CD1c-positive myeloid dendritic cell (primary cell): ENCODE measurements at regions not wholly inside any gene's neighbourhood (a gene's known extent, or its start where the extent isn't known, plus 50 kb on each side); places are given as distances from the start of the nearest gene placed in this dataset.
"Not testable (repeated sequence)": the region's sequence is repeated elsewhere in the genome, so short reads cannot be mapped to it uniquely, and the experiment has no call there.

ENCODE experiments used
- DNase-seq: peaks from one replicate; pipeline ENCODE4 v3.0.0-alpha.2; 2016; ENCODE audit errors: extremely low spot score

GRCh38 chr11:29484548-29484947 is 532.3 kb downstream of the KCNA4 start:
- DNase-seq: no peak

- no peak for DNase-seq
Observed at GRCh38 chr11:29483831-29484230, 533.0 kb downstream of the KCNA4 start.

GRCh38 chr11:29482510-29482909 is 534.3 kb downstream of the KCNA4 start:
- no peak for DNase-seq

- DNase-seq: no peak
Observed at GRCh38 chr11:29481738-29482137, 535.1 kb downstream of the KCNA4 start.

- DNase-seq: no peak
Observed at GRCh38 chr11:29480981-29481380, 535.8 kb downstream of the KCNA4 start.

- DNase-seq: no peak
Observed at GRCh38 chr11:29458252-29458651, 558.6 kb downstream of the KCNA4 start.

GRCh38 chr11:29452146-29452545 is 564.7 kb downstream of the KCNA4 start:
- DNase-seq: no peak

GRCh38 chr11:29449281-29450074 is 567.4 kb downstream of the KCNA4 start:
- no peak for DNase-seq

GRCh38 chr11:29448246-29448877 is 568.5 kb downstream of the KCNA4 start:
- no peak for DNase-seq

GRCh38 chr11:29447821-29448220 is 569.0 kb downstream of the KCNA4 start:
- DNase-seq: no peak

- DNase-seq: no peak
Observed at GRCh38 chr11:29446132-29446531, 570.7 kb downstream of the KCNA4 start.

GRCh38 chr11:29445191-29445590 is 571.6 kb downstream of the KCNA4 start:
- DNase-seq: not testable (repeated sequence)

GRCh38 chr11:29438815-29439214 is 578.0 kb downstream of the KCNA4 start:
- no peak for DNase-seq

GRCh38 chr11:29435421-29435820 is 581.4 kb downstream of the KCNA4 start:
- no peak for DNase-seq

GRCh38 chr11:29432719-29433325 is 584.0 kb downstream of the KCNA4 start:
- DNase-seq: peak; percentile 23

- DNase-seq: no peak
Observed at GRCh38 chr11:29405305-29405704, 611.5 kb downstream of the KCNA4 start.

- no peak for DNase-seq
Observed at GRCh38 chr11:29395555-29396072, 621.2 kb downstream of the KCNA4 start.

- DNase-seq: no peak
Observed at GRCh38 chr11:29389793-29390192, 627.0 kb downstream of the KCNA4 start.

GRCh38 chr11:29373725-29374124 is 643.1 kb downstream of the KCNA4 start:
- no peak for DNase-seq

GRCh38 chr11:29368126-29368525 is 648.7 kb downstream of the KCNA4 start:
- DNase-seq: no peak

GRCh38 chr11:29364006-29364405 is 652.8 kb downstream of the KCNA4 start:
- no peak for DNase-seq

GRCh38 chr11:29361369-29361768 is 655.5 kb downstream of the KCNA4 start:
- no peak for DNase-seq

- no peak for DNase-seq
Observed at GRCh38 chr11:29353833-29354232, 663.0 kb downstream of the KCNA4 start.
